SK-N-SH (cell line): ENCODE measurements at regions not wholly inside any gene's neighbourhood (a gene's known extent, or its start where the extent isn't known, plus 50 kb on each side); places are given as distances from the start of the nearest gene placed in this dataset.

Experiments
- CTCF ChIA-PET: fragments of 300-600, 350-600 bp; formaldehyde crosslinking; extraction: SDS; loops from one replicate; lab custom pipeline; 2021; lab: Yijun Ruan, JAX
- POLR2A ChIA-PET: fragments of 350-600 bp; sonication (Branson Sonifier 250); formaldehyde crosslinking; extraction: SDS; loops from one replicate; lab custom pipeline; 2020; ENCODE audit warnings: antibody characterized with exemption, inconsistent platforms; lab: Yijun Ruan, JAX
- DNase-seq: peaks from one replicate; pipeline ENCODE4 v3.0.0; 2012
- H2AFZ ChIP-seq: fragments of 200-600 bp; sonication (generic); 2 replicates; pipeline ENCODE4 v1.8.1; 2016; ENCODE audit warnings: antibody characterized with exemption, mild to moderate bottlenecking, low read depth
- H3F3A ChIP-seq: fragments of 200-600 bp; sonication (generic); replicated peaks from 2 replicates; pipeline ENCODE3; 2016; ENCODE audit warnings: antibody characterized with exemption, mild to moderate bottlenecking; ENCODE audit not compliant: insufficient read depth
- H3K27ac ChIP-seq, 2 experiments: fragments of 200-500 bp in 1 of 2; fragments of 200-600 bp in 1 of 2; sonication (Bioruptor generic) in 1 of 2; sonication (generic), shearing (Covaris generic) in 1 of 2; 2 replicates each; pipeline versions ENCODE4 v1.5.1 to v1.6.1; 2014 to 2016; ENCODE audit warnings: low read depth in 2 of 2, inconsistent platforms in 1 of 2, low read length in 1 of 2, mild to moderate bottlenecking in 1 of 2, mixed read lengths in 1 of 2
- H3K27me3 ChIP-seq: fragments of 200-600 bp; sonication (generic), shearing (Covaris generic); 2 replicates; pipeline ENCODE4 v1.6.1; 2016; ENCODE audit warnings: mixed run types; ENCODE audit not compliant: insufficient read depth
- H3K36me3 ChIP-seq, 2 experiments: fragments of 200-500 bp in 1 of 2; fragments of 200-600 bp in 1 of 2; sonication (Bioruptor generic) in 1 of 2; sonication (generic) in 1 of 2; replicated peaks in 1 of 2; 2 replicates each; pipeline versions ENCODE3 to v1.5.1; 2014 to 2016; ENCODE audit warnings: low read length in 1 of 2, mild to moderate bottlenecking in 1 of 2; ENCODE audit not compliant: insufficient read depth in 2 of 2, control insufficient read depth in 1 of 2
- H3K4me1 ChIP-seq, 2 experiments: fragments of 200-500 bp in 1 of 2; fragments of 200-600 bp in 1 of 2; sonication (Bioruptor generic) in 1 of 2; sonication (generic), shearing (Covaris generic) in 1 of 2; 2 replicates each; pipeline versions ENCODE4 v1.5.1 to v1.6.1; 2014 to 2016; ENCODE audit warnings: low read depth in 1 of 2, low read length in 1 of 2, mixed run types in 1 of 2; ENCODE audit not compliant: insufficient read depth in 2 of 2, control insufficient read depth in 1 of 2
- H3K4me2 ChIP-seq: fragments of 200-600 bp; sonication (generic), shearing (Covaris generic); 2 replicates; pipeline ENCODE4 v1.6.1; 2017; ENCODE audit warnings: mixed run types
- H3K4me3 ChIP-seq, 2 experiments: fragments of 200-500 bp in 1 of 2; fragments of 200-600 bp in 1 of 2; sonication (Bioruptor generic) in 1 of 2; sonication (generic), shearing (Covaris generic) in 1 of 2; 2 replicates each; pipeline versions ENCODE4 v1.5.1 to v1.8.1; 2014 to 2016; ENCODE audit warnings: low read depth in 2 of 2, inconsistent platforms in 1 of 2, low read length in 1 of 2, mild to moderate bottlenecking in 1 of 2, mixed read lengths in 1 of 2, moderate library complexity in 1 of 2
- H3K79me2 ChIP-seq: fragments of 200-600 bp; sonication (generic); 2 replicates; pipeline ENCODE4 v1.8.1; 2017; ENCODE audit warnings: mild to moderate bottlenecking; ENCODE audit not compliant: insufficient read depth
- H3K9ac ChIP-seq: fragments of 200-600 bp; sonication (generic); 2 replicates; pipeline ENCODE4 v1.6.1; 2017; ENCODE audit warnings: mixed run types
- H3K9me2 ChIP-seq: fragments of 200-600 bp; sonication (generic); 2 replicates; pipeline ENCODE4 v1.6.1; 2017; ENCODE audit warnings: mixed run types
- H3K9me3 ChIP-seq: fragments of 200-600 bp; sonication (generic); 2 replicates; pipeline ENCODE4 v1.6.1; 2017; ENCODE audit warnings: mixed run types, mild to moderate bottlenecking, moderate library complexity
- H4K20me1 ChIP-seq: fragments of 200-600 bp; sonication (generic); 2 replicates; pipeline ENCODE4 v1.6.1; 2017; ENCODE audit warnings: mild to moderate bottlenecking, mixed run types; ENCODE audit not compliant: insufficient read depth
- CHD2 ChIP-seq: fragments of 150-350 bp; IDR thresholded peaks from 2 replicates; pipeline ENCODE4 v1.6.1; 2018; ENCODE audit warnings: low read length; ENCODE audit not compliant: partially characterized antibody
- CTCF ChIP-seq: fragments of 200-600 bp; sonication (generic); IDR thresholded peaks from 2 replicates; pipeline ENCODE4 v1.6.1; 2017; ENCODE audit warnings: antibody characterized with exemption, mild to moderate bottlenecking, moderate library complexity
- EP300 ChIP-seq, 2 experiments: IDR thresholded peaks; 2 replicates each; pipeline versions ENCODE4 v1.4.0 to v1.6.1; 2012; ENCODE audit warnings: borderline replicate concordance in 1 of 2, low read depth in 1 of 2, low read length in 1 of 2
- FOXJ3 ChIP-seq: sonication (generic); formaldehyde crosslinking; IDR thresholded peaks from 2 replicates; pipeline ENCODE4 v1.5.1; 2020; ENCODE audit warnings: mild to moderate bottlenecking, missing genetic modification reagents
- GATA2 ChIP-seq: sonication (generic); formaldehyde crosslinking; IDR thresholded peaks from 2 replicates; pipeline ENCODE4 v1.5.0; 2020; ENCODE audit warnings: mild to moderate bottlenecking, missing genetic modification reagents
- IRF3 ChIP-seq: fragments of 150-350 bp; IDR thresholded peaks from 2 replicates; pipeline ENCODE4 v1.6.1; 2016; ENCODE audit warnings: mild to moderate bottlenecking, low read depth, low read length
- MXI1 ChIP-seq: IDR thresholded peaks from 2 replicates; pipeline ENCODE4 v1.6.1; 2012; ENCODE audit warnings: mild to moderate bottlenecking, low read depth, low read length, improper control_type of control experiment
- NFIC ChIP-seq: IDR thresholded peaks from 2 replicates; pipeline ENCODE4 v1.4.0; 2012; ENCODE audit warnings: borderline replicate concordance
- NRF1 ChIP-seq: IDR thresholded peaks from 2 replicates; pipeline ENCODE4 v1.6.1; 2012; ENCODE audit warnings: low read depth, mild to moderate bottlenecking, low read length
- PBX3 ChIP-seq: IDR thresholded peaks from 2 replicates; pipeline ENCODE4; 2012
- POLR2AphosphoS5 ChIP-seq: IDR thresholded peaks from 2 replicates; pipeline ENCODE4 v1.6.1; 2012; ENCODE audit warnings: low read depth, low read length
- RCOR1 ChIP-seq: fragments of 150-350 bp; IDR thresholded peaks from 2 replicates; pipeline ENCODE4 v1.6.1; 2017; ENCODE audit warnings: antibody characterized with exemption, low read length
- REST ChIP-seq: IDR thresholded peaks from 2 replicates; pipeline ENCODE4 v1.6.1; 2012; ENCODE audit warnings: mild to moderate bottlenecking, low read depth, low read length, moderate library complexity
- RFX5 ChIP-seq: IDR thresholded peaks from 2 replicates; pipeline ENCODE4 v1.6.1; 2012; ENCODE audit warnings: mild to moderate bottlenecking, improper control_type of control experiment, low read length
- SIN3A ChIP-seq: IDR thresholded peaks from 2 replicates; pipeline ENCODE4 v1.6.1; 2012; ENCODE audit warnings: low read depth, mild to moderate bottlenecking, low read length, moderate library complexity, borderline replicate concordance
- SMC3 ChIP-seq: IDR thresholded peaks from 2 replicates; pipeline ENCODE4 v1.6.1; 2012; ENCODE audit warnings: low read depth, low read length, improper control_type of control experiment
- TAF1 ChIP-seq: IDR thresholded peaks from 2 replicates; pipeline ENCODE4 v1.6.1; 2012; ENCODE audit warnings: low read depth, mild to moderate bottlenecking, low read length, moderate library complexity, borderline replicate concordance
- USF2 ChIP-seq: fragments of 150-350 bp; IDR thresholded peaks from 2 replicates; pipeline ENCODE4 v1.6.1; 2017; ENCODE audit warnings: antibody characterized with exemption, low read length, low read depth, borderline replicate concordance
- YY1 ChIP-seq: IDR thresholded peaks from 2 replicates; pipeline ENCODE4 v1.4.0; 2012; ENCODE audit warnings: low read depth, mild to moderate bottlenecking
- ZBTB33 ChIP-seq: IDR thresholded peaks from 2 replicates; pipeline ENCODE4 v1.4.0; 2012; ENCODE audit warnings: low read depth, borderline replicate concordance
- WGBS: methylation state at CpG from one replicate; pipeline ENCODE4 v1.1.6; 2017; ENCODE audit warnings: low lambda C conversion rate; 5-methylcytosine and 5-hydroxymethylcytosine counted together

- WGBS, result 95% methylated on average over 4 of the region's 4 CpGs
- H3K36me3 ChIP-seq, result no peaks in the 10 kb centered on the region
- no peaks in the 10 kb centered on the region for H3K79me2 ChIP-seq
- H3K4me1 ChIP-seq, result no peaks in the 10 kb centered on the region
- ChIA-PET POLR2A (interaction anchor here (0.8 kb wide), 1 partner anchor 11 kb away, joined by 3 read pairs; no protein-coding TSS in a partner anchor), CTCF (no interaction called here)
- H3K4me3 ChIP-seq, result no peak overlapping the region
- no peaks in the 10 kb centered on the region for H3K9me3 ChIP-seq
- TF ChIP-seq POLR2AphosphoS5 (no peak), CTCF (no peak), NFIC (no peak), TAF1 (no peak), MXI1 (no peak), RFX5 (no peak), RCOR1 (no peak), FOXJ3 (CRISPR knock-in tag) (no peak), NRF1 (no peak), GATA2 (CRISPR knock-in tag) (no peak), CHD2 (no peak), SMC3 (no peak), USF2 (no peak), IRF3 (no peak), EP300 (IDR thresholded peaks at IDR 0.05; ENCODE audit: borderline replicate concordance in 1 of 2, low read depth in 1 of 2, low read length in 1 of 2) (no peak), PBX3 (no peak), REST (no peak), YY1 (no peak), SIN3A (no peak), ZBTB33 (no peak)
- H4K20me1 ChIP-seq, result no peaks in the 10 kb centered on the region
- no peak overlapping the region for H2AFZ ChIP-seq
- no peak overlapping the region for H3K4me2 ChIP-seq
- no peak overlapping the region for H3K9ac ChIP-seq
- H3F3A ChIP-seq, result no peaks in the 10 kb centered on the region
- H3K9me2 ChIP-seq, result no peaks in the 10 kb centered on the region
- no peak for DNase-seq
- H3K27ac ChIP-seq, result no peak overlapping the region
- H3K27me3 ChIP-seq, result no peaks in the 10 kb centered on the region
These were observed 329.6 kb downstream of the COG6 start for GRCh38 chr13:39985071-39985470.
